ENCODE measurements at regions not wholly inside any gene's neighbourhood (a gene's known extent, or its start where the extent isn't known, plus 50 kb on each side); places are given as distances from the start of the nearest gene placed in this dataset.
A peak's percentile ranks its signal among the peaks of the same experiment; 100 is the strongest.
"Not testable (repeated sequence)": the region's sequence is repeated elsewhere in the genome, so short reads cannot be mapped to it uniquely, and the experiment has no call there.

GRCh38 chr14:37865719-37866549 lies 270.5 kb downstream of the TTC6 start:
- H3K27ac Mint-ChIP-seq (ENCODE audit: unreplicated experiment) = no peak overlapping the region
- H3K4me3 Mint-ChIP-seq (ENCODE audit: low read depth, unreplicated experiment) = no peak overlapping the region
- CTCF ChIA-PET = no interaction called here
- no peaks in the 10 kb centered on the region for H3K9me3 Mint-ChIP-seq (ENCODE audit: low read depth, unreplicated experiment)
- TF ChIP-seq, protein P1, sequence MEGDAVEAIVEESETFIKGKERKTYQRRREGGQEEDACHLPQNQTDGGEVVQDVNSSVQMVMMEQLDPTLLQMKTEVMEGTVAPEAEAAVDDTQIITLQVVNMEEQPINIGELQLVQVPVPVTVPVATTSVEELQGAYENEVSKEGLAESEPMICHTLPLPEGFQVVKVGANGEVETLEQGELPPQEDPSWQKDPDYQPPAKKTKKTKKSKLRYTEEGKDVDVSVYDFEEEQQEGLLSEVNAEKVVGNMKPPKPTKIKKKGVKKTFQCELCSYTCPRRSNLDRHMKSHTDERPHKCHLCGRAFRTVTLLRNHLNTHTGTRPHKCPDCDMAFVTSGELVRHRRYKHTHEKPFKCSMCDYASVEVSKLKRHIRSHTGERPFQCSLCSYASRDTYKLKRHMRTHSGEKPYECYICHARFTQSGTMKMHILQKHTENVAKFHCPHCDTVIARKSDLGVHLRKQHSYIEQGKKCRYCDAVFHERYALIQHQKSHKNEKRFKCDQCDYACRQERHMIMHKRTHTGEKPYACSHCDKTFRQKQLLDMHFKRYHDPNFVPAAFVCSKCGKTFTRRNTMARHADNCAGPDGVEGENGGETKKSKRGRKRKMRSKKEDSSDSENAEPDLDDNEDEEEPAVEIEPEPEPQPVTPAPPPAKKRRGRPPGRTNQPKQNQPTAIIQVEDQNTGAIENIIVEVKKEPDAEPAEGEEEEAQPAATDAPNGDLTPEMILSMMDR (IDR thresholded peaks at IDR 0.05; ENCODE audit: unreplicated experiment) = no peak
- H3K27me3 Mint-ChIP-seq (ENCODE audit: unreplicated experiment) = no peaks in the 10 kb centered on the region
- peaks cover 8% of the 10 kb centered on the region for H3K4me1 Mint-ChIP-seq (ENCODE audit: low read depth, unreplicated experiment)
- no peaks in the 10 kb centered on the region for H3K36me3 Mint-ChIP-seq (ENCODE audit: insufficient read depth, unreplicated experiment)
- intact Hi-C loops (cut with micrococcal nuclease; ENCODE audit: unreplicated experiment) = no loop called here
- BruUV-seq (replicated peaks) = no TSS peak
- no peak for DNase-seq

DNA sequence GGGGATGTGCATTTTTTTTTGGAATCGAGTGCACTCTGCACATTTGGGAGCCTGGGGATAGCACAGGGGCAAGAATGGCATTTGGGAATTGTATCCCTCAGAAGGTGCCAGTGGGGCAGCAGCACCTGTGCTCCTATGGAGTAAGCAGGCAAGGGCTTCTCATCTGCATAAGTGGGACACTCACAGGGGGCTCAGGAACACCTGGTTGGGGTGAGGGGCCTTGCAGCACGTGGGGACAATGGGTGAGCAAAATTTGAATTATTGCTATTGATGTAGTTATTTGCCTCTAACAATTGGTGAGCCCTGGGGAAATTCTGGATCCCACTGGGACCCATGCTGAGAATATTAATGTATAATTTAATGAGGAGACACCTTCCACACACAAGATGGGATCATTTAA lies 274.2 kb downstream of the TTC6 start:
- H3K27ac Mint-ChIP-seq (ENCODE audit: unreplicated experiment) = no peak overlapping the region
- H3K9me3 Mint-ChIP-seq (ENCODE audit: low read depth, unreplicated experiment) = no peaks in the 10 kb centered on the region
- TF ChIP-seq, protein P1 (IDR thresholded peaks at IDR 0.05; ENCODE audit: unreplicated experiment) = no peak
- CTCF ChIA-PET = no interaction called here
- H3K27me3 Mint-ChIP-seq (ENCODE audit: unreplicated experiment) = no peaks in the 10 kb centered on the region
- H3K36me3 Mint-ChIP-seq (ENCODE audit: insufficient read depth, unreplicated experiment) = no peaks in the 10 kb centered on the region
- H3K4me3 Mint-ChIP-seq (ENCODE audit: low read depth, unreplicated experiment) = no peak overlapping the region
- no peak for DNase-seq
- intact Hi-C loops (cut with micrococcal nuclease; ENCODE audit: unreplicated experiment) = no loop called here
- peaks cover 17% of the 10 kb centered on the region for H3K4me1 Mint-ChIP-seq (ENCODE audit: low read depth, unreplicated experiment)
- BruUV-seq (replicated peaks) = no TSS peak

DNA sequence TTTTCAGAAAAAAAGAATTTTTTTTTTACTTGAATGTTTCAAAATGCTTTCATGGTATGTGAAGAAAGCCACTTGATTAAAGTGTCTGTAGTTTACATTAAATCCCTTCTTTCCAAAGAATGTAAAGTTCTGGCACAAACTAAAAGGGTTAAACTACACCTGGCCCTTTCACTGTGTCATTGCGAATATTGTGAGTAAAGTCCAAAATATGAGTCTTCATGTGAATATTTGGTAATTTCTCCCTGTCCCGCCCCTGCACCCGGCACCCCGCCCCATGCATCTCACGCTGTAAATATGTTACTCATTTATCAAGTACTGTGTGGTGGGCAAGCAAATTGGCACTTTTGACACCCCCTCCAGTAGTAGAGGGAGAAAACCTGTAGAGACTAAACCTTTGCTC lies 274.7 kb downstream of the TTC6 start:
- H3K36me3 Mint-ChIP-seq (ENCODE audit: insufficient read depth, unreplicated experiment) = no peaks in the 10 kb centered on the region
- CTCF ChIA-PET = no interaction called here
- DNase-seq = peak; percentile 12
- H3K4me3 Mint-ChIP-seq (ENCODE audit: low read depth, unreplicated experiment) = no peak overlapping the region
- H3K9me3 Mint-ChIP-seq (ENCODE audit: low read depth, unreplicated experiment) = no peaks in the 10 kb centered on the region
- H3K27me3 Mint-ChIP-seq (ENCODE audit: unreplicated experiment) = no peaks in the 10 kb centered on the region
- no peak overlapping the region for H3K27ac Mint-ChIP-seq (ENCODE audit: unreplicated experiment)
- intact Hi-C loops (cut with micrococcal nuclease; ENCODE audit: unreplicated experiment) = no loop called here
- no TSS peak for BruUV-seq (replicated peaks)
- TF ChIP-seq, protein P1 (IDR thresholded peaks at IDR 0.05; ENCODE audit: unreplicated experiment) = no peak
- H3K4me1 Mint-ChIP-seq (ENCODE audit: low read depth, unreplicated experiment) = peaks cover 22% of the 10 kb centered on the region

DNA sequence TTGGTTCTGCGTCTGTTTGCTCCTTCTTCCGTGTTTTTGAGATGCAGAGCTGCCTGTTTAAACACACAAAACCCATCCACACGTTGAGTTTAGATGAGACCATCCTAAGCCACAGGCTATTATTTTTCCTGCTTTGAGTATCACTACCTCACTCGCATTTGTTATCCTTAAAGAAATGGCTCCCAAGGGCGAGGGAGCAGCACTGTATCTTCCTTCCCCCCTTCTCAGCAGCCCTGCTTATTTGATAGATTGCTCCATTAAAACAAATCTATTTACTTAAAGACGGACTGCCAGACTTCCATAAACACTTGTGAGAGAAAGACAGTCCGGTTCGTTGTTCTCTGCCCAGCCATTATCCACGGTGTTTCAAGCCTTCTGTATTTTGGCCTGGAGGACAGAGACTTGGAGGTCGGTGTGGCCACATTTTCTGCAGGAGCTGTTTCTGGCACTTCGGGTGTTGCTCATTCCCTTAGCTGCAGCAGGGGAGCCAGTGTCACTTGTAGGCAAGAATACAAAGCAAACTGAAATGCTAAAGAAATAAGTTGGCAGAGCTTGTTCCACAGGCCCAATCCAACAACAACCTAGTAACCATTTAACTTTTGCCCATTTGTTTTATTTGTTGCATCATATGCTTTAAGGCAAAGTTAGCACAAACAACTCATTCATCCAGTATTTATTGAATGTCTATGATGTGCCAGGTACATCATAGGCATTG lies 275.4 kb downstream of the TTC6 start:
- TF ChIP-seq, protein P1 (IDR thresholded peaks at IDR 0.05; ENCODE audit: unreplicated experiment) = no peak
- no peaks in the 10 kb centered on the region for H3K9me3 Mint-ChIP-seq (ENCODE audit: low read depth, unreplicated experiment)
- CTCF ChIA-PET = interaction anchor here (1.2 kb wide), 1 partner anchor 161 kb away, joined by 3 read pairs; no protein-coding TSS in a partner anchor
- DNase-seq = no peak
- no peaks in the 10 kb centered on the region for H3K27me3 Mint-ChIP-seq (ENCODE audit: unreplicated experiment)
- H3K36me3 Mint-ChIP-seq (ENCODE audit: insufficient read depth, unreplicated experiment) = no peaks in the 10 kb centered on the region
- no TSS peak for BruUV-seq (replicated peaks)
- H3K27ac Mint-ChIP-seq (ENCODE audit: unreplicated experiment) = peak overlapping the region; percentile 27
- intact Hi-C loops (cut with micrococcal nuclease; ENCODE audit: unreplicated experiment) = no loop called here
- no peak overlapping the region for H3K4me3 Mint-ChIP-seq (ENCODE audit: low read depth, unreplicated experiment)
- H3K4me1 Mint-ChIP-seq (ENCODE audit: low read depth, unreplicated experiment) = peaks cover 23% of the 10 kb centered on the region

- peak overlapping the region; percentile 61 for H3K27ac Mint-ChIP-seq (ENCODE audit: unreplicated experiment)
- not testable (repeated sequence) for H3K9me3 Mint-ChIP-seq (ENCODE audit: low read depth, unreplicated experiment); BruUV-seq (replicated peaks); H3K27me3 Mint-ChIP-seq (ENCODE audit: unreplicated experiment); DNase-seq; H3K4me3 Mint-ChIP-seq (ENCODE audit: low read depth, unreplicated experiment); H3K36me3 Mint-ChIP-seq (ENCODE audit: insufficient read depth, unreplicated experiment)
- H3K4me1 Mint-ChIP-seq (ENCODE audit: low read depth, unreplicated experiment) = peaks cover 23% of the 10 kb centered on the region
- CTCF ChIA-PET = interaction anchor here (1.0 to 1.5 kb wide), 6 partner anchors 165 to 644 kb away, joined by 3 to 41 read pairs (median 4); no protein-coding TSS in a partner anchor
- intact Hi-C loops (cut with micrococcal nuclease; ENCODE audit: unreplicated experiment) = loop anchor here (1.0 to 2.0 kb wide), 3 partner anchors 165 to 628 kb away; partner anchors contain the start of genes FOXA1 and TTC6
Observed at GRCh38 chr14:37874065-37874428, 278.6 kb downstream of the TTC6 start.

All from Calu3 (cell line).